ENCODE measurements at regions not wholly inside any gene's neighbourhood (a gene's known extent, or its start where the extent isn't known, plus 50 kb on each side); places are given as distances from the start of the nearest gene placed in this dataset.
A peak's percentile ranks its signal among the peaks of the same experiment; 100 is the strongest.

DNA sequence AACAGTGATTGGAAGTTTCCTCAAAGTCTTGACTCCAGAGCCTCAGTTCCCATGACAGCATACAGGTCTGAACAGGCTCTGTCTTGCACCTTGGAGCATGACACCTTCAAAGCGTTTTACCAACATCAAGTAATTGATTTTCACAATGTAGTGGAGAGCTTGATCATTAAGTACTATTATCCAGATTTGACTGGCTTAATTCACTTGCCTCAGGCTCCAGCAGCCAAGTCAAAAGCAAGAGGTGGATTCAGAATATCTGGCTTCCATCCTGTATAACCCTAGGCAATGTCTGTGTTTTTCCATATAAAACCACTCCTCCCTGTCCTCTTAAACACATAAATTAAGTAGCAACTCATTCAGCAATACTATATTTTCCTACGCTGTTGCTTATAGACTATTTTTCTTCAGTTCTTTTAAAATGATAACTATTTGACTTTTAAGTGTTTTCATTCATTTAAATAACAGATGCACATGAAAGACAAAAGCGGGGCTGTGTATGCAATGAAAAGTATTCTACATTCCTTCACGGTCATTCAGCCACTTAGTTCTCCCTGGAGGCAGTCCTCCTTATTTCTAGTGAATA is 150.8 kb upstream of the RANBP3L start:
- intact Hi-C loops (cut with DNase I; ENCODE audit: low total_unique reads), result no loop called here
- Histone ChIP-seq H3K36me3 (ENCODE audit: low read depth, missing control alignments) (no peaks in the 10 kb centered on the region), H3K27me3 (no peaks in the 10 kb centered on the region), H3K4me3 (no peak overlapping the region), H3K4me1 (no peaks in the 10 kb centered on the region), H3K9me3 (no peaks in the 10 kb centered on the region), H3K27ac (no peak overlapping the region)
- TF ChIP-seq, protein P1, sequence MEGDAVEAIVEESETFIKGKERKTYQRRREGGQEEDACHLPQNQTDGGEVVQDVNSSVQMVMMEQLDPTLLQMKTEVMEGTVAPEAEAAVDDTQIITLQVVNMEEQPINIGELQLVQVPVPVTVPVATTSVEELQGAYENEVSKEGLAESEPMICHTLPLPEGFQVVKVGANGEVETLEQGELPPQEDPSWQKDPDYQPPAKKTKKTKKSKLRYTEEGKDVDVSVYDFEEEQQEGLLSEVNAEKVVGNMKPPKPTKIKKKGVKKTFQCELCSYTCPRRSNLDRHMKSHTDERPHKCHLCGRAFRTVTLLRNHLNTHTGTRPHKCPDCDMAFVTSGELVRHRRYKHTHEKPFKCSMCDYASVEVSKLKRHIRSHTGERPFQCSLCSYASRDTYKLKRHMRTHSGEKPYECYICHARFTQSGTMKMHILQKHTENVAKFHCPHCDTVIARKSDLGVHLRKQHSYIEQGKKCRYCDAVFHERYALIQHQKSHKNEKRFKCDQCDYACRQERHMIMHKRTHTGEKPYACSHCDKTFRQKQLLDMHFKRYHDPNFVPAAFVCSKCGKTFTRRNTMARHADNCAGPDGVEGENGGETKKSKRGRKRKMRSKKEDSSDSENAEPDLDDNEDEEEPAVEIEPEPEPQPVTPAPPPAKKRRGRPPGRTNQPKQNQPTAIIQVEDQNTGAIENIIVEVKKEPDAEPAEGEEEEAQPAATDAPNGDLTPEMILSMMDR (IDR thresholded peaks at IDR 0.05), result no peak
- TF ChIP-seq POLR2A (IDR thresholded peaks at IDR 0.05), result no peak
- WGBS, 2 donors, result 88 to 92% methylated on average over 4 of the region's 4 CpGs
- no peak for DNase-seq

DNA sequence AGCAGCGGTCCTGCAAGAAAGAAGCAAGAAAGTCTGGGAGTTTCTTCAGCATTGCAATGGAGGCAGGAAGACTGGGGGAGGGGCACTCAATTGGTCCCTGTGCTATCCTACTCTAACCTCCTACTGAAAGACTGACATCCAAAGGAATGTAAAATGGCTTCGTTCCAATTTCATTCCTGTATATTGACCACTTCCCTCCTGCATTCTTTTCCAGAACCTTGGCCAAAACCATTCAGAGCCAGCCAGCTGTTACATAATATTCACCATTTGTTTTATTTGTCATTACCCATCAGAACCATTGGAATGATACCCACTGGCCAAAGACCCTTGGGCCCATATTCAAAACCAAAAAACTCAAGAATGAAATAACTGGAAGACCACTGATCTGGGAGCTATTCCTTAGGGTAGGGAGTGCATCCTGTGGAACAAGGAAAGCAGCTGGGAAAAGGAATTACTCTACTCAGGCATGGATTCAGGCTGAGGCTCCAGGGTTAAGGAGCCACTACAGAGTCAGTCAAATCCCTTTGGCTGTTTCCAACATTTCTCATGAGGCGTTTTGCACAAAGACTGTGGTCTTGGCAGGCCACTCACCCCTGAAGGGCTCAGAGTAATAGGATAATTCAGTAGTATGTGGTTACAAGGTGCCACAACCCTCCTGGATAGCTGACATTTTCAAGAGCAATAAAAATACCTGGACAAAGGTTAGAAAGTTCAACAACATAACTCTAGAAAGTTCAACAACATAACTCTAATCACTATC is 148.7 kb upstream of the SLC1A3 start:
- WGBS, 2 donors, result 81 to 91% methylated on average over 3 of the region's 3 CpGs
- no peak for DNase-seq
- no peaks in the 10 kb centered on the region for H3K36me3 ChIP-seq (ENCODE audit: low read depth, missing control alignments)
- no peaks in the 10 kb centered on the region for H3K4me1 ChIP-seq
- H3K27me3 ChIP-seq, result no peaks in the 10 kb centered on the region
- H3K9me3 ChIP-seq, result no peaks in the 10 kb centered on the region
- TF ChIP-seq, protein P1 (IDR thresholded peaks at IDR 0.05), result no peak
- TF ChIP-seq POLR2A (IDR thresholded peaks at IDR 0.05), result no peak
- intact Hi-C loops (cut with DNase I; ENCODE audit: low total_unique reads), result no loop called here
- no peak overlapping the region for H3K27ac ChIP-seq
- no peak overlapping the region for H3K4me3 ChIP-seq

DNA sequence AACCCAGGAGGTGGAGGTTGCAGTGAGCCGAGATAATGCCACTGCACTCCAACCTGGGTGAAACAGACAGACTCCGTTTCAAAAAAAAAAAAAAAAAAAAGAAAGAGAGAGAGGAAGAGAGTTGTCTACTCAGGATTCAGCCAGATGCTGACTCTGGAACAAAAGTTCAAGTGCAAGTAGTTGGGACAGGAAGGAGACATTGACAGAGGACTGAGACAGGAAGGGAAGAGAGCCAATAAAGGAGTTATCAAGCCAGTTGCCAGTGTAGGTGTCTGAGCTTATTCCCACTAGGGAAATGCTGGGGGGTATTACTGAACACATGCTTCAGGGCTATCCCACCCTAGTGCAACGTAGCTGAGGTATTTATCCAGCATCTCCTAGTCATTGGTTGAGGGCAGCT is 147.7 kb upstream of the SLC1A3 start:
- 48 to 56% methylated on average over 3 of the region's 3 CpGs for WGBS, 2 donors
- intact Hi-C loops (cut with DNase I; ENCODE audit: low total_unique reads), result no loop called here
- TF ChIP-seq, protein P1 (IDR thresholded peaks at IDR 0.05), result no peak
- no peak for TF ChIP-seq POLR2A (IDR thresholded peaks at IDR 0.05)

DNA sequence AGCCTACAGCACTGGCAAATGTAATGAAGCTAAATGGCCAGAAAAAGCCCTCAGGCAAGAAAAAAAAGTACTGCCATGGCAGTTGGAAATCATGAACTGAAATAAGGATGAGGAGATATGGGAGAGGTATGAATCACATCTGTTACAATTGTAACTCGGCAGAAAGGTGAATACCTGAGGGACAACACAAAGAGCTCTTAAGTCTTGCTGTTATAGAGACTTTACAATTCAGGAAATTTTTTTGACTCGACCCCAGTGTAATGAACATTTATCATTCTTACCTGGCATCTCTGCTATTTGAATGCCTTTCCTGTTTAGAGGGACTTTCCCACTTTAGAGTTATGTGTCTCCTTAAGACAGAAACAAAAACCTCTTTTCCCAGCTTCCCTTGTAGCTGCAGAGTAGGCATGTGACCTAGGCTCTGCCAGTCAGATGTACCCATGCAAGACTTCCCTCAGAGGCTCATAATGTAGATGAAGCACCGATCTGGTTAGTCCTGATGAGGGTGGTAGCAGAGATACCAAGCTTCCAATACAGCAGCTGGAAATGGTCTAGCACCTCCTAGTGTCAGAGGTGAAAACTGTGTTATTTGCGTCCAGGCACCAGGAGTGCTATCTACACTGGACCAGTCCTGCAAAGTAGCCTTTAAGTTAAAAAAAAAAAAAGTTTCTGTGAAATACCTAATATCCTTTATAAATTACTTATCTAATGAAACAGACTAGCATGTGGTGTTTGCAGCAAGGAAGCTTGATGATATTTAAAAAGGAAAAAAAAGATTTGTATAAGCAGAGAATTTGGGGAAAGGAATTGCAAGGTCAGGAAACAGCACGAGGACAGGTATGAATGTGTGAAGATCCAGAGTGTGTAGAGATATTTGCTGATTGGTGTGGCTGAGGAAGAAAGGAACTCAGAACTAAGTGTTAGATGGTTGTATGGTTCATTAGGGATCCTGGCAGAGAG is 146.9 kb upstream of the SLC1A3 start:
- Histone ChIP-seq H3K27ac (no peak overlapping the region), H3K36me3 (ENCODE audit: low read depth, missing control alignments) (no peaks in the 10 kb centered on the region), H3K9me3 (no peaks in the 10 kb centered on the region), H3K4me1 (no peaks in the 10 kb centered on the region), H3K4me3 (no peak overlapping the region), H3K27me3 (no peaks in the 10 kb centered on the region)
- TF ChIP-seq, protein P1 (IDR thresholded peaks at IDR 0.05), result peak in 1 of 3 experiments; percentile 13
- TF ChIP-seq POLR2A (IDR thresholded peaks at IDR 0.05), result no peak
- 62 to 69% methylated on average over 5 of the region's 5 CpGs for WGBS, 2 donors
- intact Hi-C loops (cut with DNase I; ENCODE audit: low total_unique reads), result no loop called here
- no peak for DNase-seq

More for the DNA sequence above, 147.7 kb upstream of the SLC1A3 start:
- no peak for DNase-seq
- no peak overlapping the region for H3K27ac ChIP-seq
- H3K4me1 ChIP-seq, result no peaks in the 10 kb centered on the region
- H3K9me3 ChIP-seq, result no peaks in the 10 kb centered on the region
- no peaks in the 10 kb centered on the region for H3K27me3 ChIP-seq
- no peaks in the 10 kb centered on the region for H3K36me3 ChIP-seq (ENCODE audit: low read depth, missing control alignments)
- no peak overlapping the region for H3K4me3 ChIP-seq

All from testis (tissue), 2 donors.